ENCODE measurements at regions not wholly inside any gene's neighbourhood (a gene's known extent, or its start where the extent isn't known, plus 50 kb on each side); places are given as distances from the start of the nearest gene placed in this dataset.
"Not testable (repeated sequence)": the region's sequence is repeated elsewhere in the genome, so short reads cannot be mapped to it uniquely, and the experiment has no call there.

GRCh38 chr1:219075121-219075879 lies 98.4 kb upstream of the LYPLAL1 start:
- in situ Hi-C loops (cut with MboI; ENCODE audit: low pct_unique_long_range_greater_than_20kb, low sequenced_read_pairs, unreplicated experiment), result no loop called here
- TF ChIP-seq CTCF (IDR thresholded peaks at IDR 0.05; ENCODE audit: extremely low read depth, insufficient read depth, missing control alignments), result no peak
- no peak for DNase-seq (ENCODE audit: low spot score)

GRCh38 chr1:219076326-219076937 lies 97.2 kb upstream of the LYPLAL1 start:
- in situ Hi-C loops (cut with MboI; ENCODE audit: low pct_unique_long_range_greater_than_20kb, low sequenced_read_pairs, unreplicated experiment), result no loop called here
- TF ChIP-seq CTCF (IDR thresholded peaks at IDR 0.05; ENCODE audit: extremely low read depth, insufficient read depth, missing control alignments), result no peak
- DNase-seq (ENCODE audit: low spot score), result no peak

DNA sequence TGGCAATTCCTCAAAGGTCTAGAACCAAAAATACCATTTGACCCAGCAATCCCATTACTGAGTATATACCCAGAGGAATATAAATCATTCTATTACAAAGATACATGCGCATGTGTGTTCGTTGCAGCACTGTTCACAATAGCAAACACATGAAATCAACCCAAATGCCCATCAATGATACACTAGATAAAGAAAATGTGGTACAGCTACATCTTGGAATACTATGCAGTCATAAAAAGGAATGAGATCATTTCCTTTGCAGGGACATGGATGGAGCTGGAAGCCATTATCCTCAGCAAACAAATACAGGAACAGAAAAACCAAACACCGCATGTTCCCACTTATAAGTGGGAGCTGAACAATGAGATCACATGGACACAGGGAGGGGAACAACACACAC lies 95.9 kb upstream of the LYPLAL1 start:
- DNase-seq (ENCODE audit: low spot score); in situ Hi-C loops (cut with MboI; ENCODE audit: low pct_unique_long_range_greater_than_20kb, low sequenced_read_pairs, unreplicated experiment): not testable (repeated sequence)

GRCh38 chr1:219081943-219082925 lies 91.4 kb upstream of the LYPLAL1 start:
- DNase-seq (ENCODE audit: low spot score), result no peak
- in situ Hi-C loops (cut with MboI; ENCODE audit: low pct_unique_long_range_greater_than_20kb, low sequenced_read_pairs, unreplicated experiment), result no loop called here
- TF ChIP-seq CTCF (IDR thresholded peaks at IDR 0.05; ENCODE audit: extremely low read depth, insufficient read depth, missing control alignments), result no peak

- in situ Hi-C loops (cut with MboI; ENCODE audit: low pct_unique_long_range_greater_than_20kb, low sequenced_read_pairs, unreplicated experiment), result no loop called here
- TF ChIP-seq CTCF (IDR thresholded peaks at IDR 0.05; ENCODE audit: extremely low read depth, insufficient read depth, missing control alignments), result no peak
- no peak for DNase-seq (ENCODE audit: low spot score)
Measured at GRCh38 chr1:219083631-219084030, 90.0 kb upstream of the LYPLAL1 start.

DNA sequence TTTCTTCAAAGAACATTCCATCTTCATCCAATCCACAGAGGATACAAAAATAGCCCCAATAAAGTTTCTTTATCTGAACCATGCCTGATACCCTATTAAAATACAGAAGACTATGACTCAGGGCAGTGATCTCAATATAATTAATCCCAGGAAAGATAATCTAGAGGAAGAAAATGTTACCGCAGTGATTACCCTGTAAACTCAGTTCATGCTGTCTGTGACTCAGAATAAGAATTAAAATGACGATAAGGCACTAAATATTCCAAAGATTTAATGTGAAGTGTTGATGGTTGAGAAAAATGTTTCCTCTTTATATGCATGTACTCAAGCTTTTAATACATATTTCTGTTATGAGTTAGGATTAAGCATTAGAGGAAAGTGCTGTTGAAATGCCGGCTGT lies 88.6 kb upstream of the LYPLAL1 start:
- TF ChIP-seq CTCF (IDR thresholded peaks at IDR 0.05; ENCODE audit: extremely low read depth, insufficient read depth, missing control alignments), result no peak
- in situ Hi-C loops (cut with MboI; ENCODE audit: low pct_unique_long_range_greater_than_20kb, low sequenced_read_pairs, unreplicated experiment), result no loop called here
- DNase-seq (ENCODE audit: low spot score), result no peak
